H1 (cell line): ENCODE measurements at regions not wholly inside any gene's neighbourhood (a gene's known extent, or its start where the extent isn't known, plus 50 kb on each side); places are given as distances from the start of the nearest gene placed in this dataset.

ENCODE experiments used
- CTCF ChIA-PET: fragments of 300-600 bp; sonication (Branson Sonifier 250); formaldehyde crosslinking; loops from one replicate; lab custom pipeline; 2021; ENCODE audit not compliant: partially characterized antibody; lab: Charles Lee
- POLR2A ChIA-PET: fragments of 300-600 bp; sonication (Branson Sonifier 250); formaldehyde crosslinking; loops from one replicate; lab custom pipeline; 2021; ENCODE audit warnings: inconsistent platforms; ENCODE audit not compliant: partially characterized antibody; lab: Charles Lee
- DNase-seq, 2 experiments: peaks; one replicate each; pipeline versions ENCODE4 v3.0.0 to v3.0.0-alpha.2; 2010 to 2022; ENCODE audit warnings: low spot score in 2 of 2, low read depth in 1 of 2, mixed read lengths in 1 of 2
- FAIRE-seq: peaks from 2 replicates; lab custom pipeline; 2011; peaks lifted over from hg19 to GRCh38; lab: Jason Lieb, UNC
- H2AFZ ChIP-seq: 2 replicates; pipeline ENCODE4 v1.8.1; 2012; ENCODE audit warnings: low read length, inconsistent platforms
- H2AK5ac ChIP-seq: 2 replicates; pipeline ENCODE4 v1.6.1; 2013; ENCODE audit warnings: low read depth, low read length
- H2BK120ac ChIP-seq: replicated peaks from 2 replicates; pipeline ENCODE3; 2013; ENCODE audit warnings: low read depth, low read length, inconsistent platforms
- H2BK12ac ChIP-seq: 2 replicates; pipeline ENCODE4 v1.6.1; 2013; ENCODE audit warnings: low read depth, low read length
- H2BK15ac ChIP-seq: 2 replicates; pipeline ENCODE4 v1.6.1; 2013; ENCODE audit warnings: low read length
- H2BK20ac ChIP-seq: 2 replicates; pipeline ENCODE4 v1.6.1; 2013; ENCODE audit warnings: low read length
- H2BK5ac ChIP-seq: 2 replicates; pipeline ENCODE4 v1.6.1; 2013; ENCODE audit warnings: low read depth, low read length
- H3K14ac ChIP-seq: 2 replicates; pipeline ENCODE4 v1.6.1; 2013; ENCODE audit warnings: inconsistent platforms; ENCODE audit not compliant: insufficient read length
- H3K18ac ChIP-seq: 2 replicates; pipeline ENCODE4 v1.6.1; 2013; ENCODE audit warnings: low read length; ENCODE audit errors: extremely low read depth
- H3K23ac ChIP-seq: 2 replicates; pipeline ENCODE4 v1.6.1; 2013; ENCODE audit warnings: inconsistent platforms; ENCODE audit not compliant: insufficient read length
- H3K23me2 ChIP-seq: 2 replicates; pipeline ENCODE4 v1.6.1; 2013; ENCODE audit warnings: low read depth, low read length
- H3K27ac ChIP-seq: 2 replicates; pipeline ENCODE4 v1.6.1; 2011; ENCODE audit warnings: low read depth, low read length, inconsistent platforms
- H3K27me3 ChIP-seq, 4 experiments: replicated peaks in 1 of 4; 1 replicate in 1 of 4; 2 replicates in 3 of 4; pipeline versions ENCODE4 v1.6.1 to v1.8.1; 2011 to 2013; ENCODE audit warnings: low read length in 3 of 4, mild to moderate bottlenecking in 3 of 4, inconsistent platforms in 2 of 4, mixed read lengths in 2 of 4, moderate library complexity in 1 of 4; ENCODE audit not compliant: control insufficient read depth in 3 of 4, insufficient read depth in 3 of 4; ENCODE audit errors: extremely low read depth in 1 of 4
- H3K36me3 ChIP-seq, 4 experiments: 2 replicates each; pipeline versions ENCODE4 v1.6.1 to v1.8.1; 2011 to 2013; ENCODE audit warnings: mild to moderate bottlenecking in 4 of 4, low read length in 3 of 4, moderate library complexity in 2 of 4, control low read depth in 1 of 4, inconsistent platforms in 1 of 4; ENCODE audit not compliant: insufficient read depth in 4 of 4, control insufficient read depth in 2 of 4
- H3K4ac ChIP-seq: replicated peaks from 2 replicates; pipeline ENCODE3; 2013; ENCODE audit warnings: low read length, low read depth, mixed read lengths, inconsistent platforms; ENCODE audit not compliant: insufficient read length
- H3K4me1 ChIP-seq, 4 experiments: replicated peaks in 1 of 4; 1 replicate in 1 of 4; 2 replicates in 3 of 4; pipeline versions ENCODE4 v1.6.1 to v1.8.1; 2011 to 2013; ENCODE audit warnings: low read length in 3 of 4, inconsistent platforms in 2 of 4, mixed read lengths in 1 of 4; ENCODE audit not compliant: insufficient read depth in 4 of 4, control insufficient read depth in 3 of 4
- H3K4me2 ChIP-seq, 2 experiments: 2 replicates each; pipeline versions ENCODE4 v1.6.1 to v1.8.1; 2011 to 2013; ENCODE audit warnings: low read depth in 2 of 2, low read length in 2 of 2, control low read depth in 1 of 2, inconsistent platforms in 1 of 2, mild to moderate bottlenecking in 1 of 2; ENCODE audit not compliant: insufficient read depth in 1 of 2
- H3K4me3 ChIP-seq, 4 experiments: fragments of 200-600, 300-600 bp in 1 of 4; sonication (generic), shearing (Covaris generic), sonication (Bioruptor Twin) in 1 of 4; 2 replicates each; pipeline versions ENCODE4 v1.5.1 to v1.8.1; 2011 to 2016; ENCODE audit warnings: low read length in 4 of 4, low read depth in 3 of 4, control low read depth in 2 of 4, inconsistent platforms in 2 of 4, mild to moderate bottlenecking in 2 of 4, mixed read lengths in 1 of 4, moderate library complexity in 1 of 4; ENCODE audit not compliant: insufficient read depth in 2 of 4; ENCODE audit errors: extremely low read depth in 1 of 4
- H3K56ac ChIP-seq: replicated peaks from 2 replicates; pipeline ENCODE3; 2013; ENCODE audit warnings: low read depth, mild to moderate bottlenecking, mixed read lengths, low read length, inconsistent platforms; ENCODE audit not compliant: insufficient read length
- H3K79me1 ChIP-seq: 2 replicates; pipeline ENCODE4 v1.6.1; 2013; ENCODE audit warnings: low read depth, low read length, control low read depth
- H3K79me2 ChIP-seq, 2 experiments: 2 replicates each; pipeline versions ENCODE4 v1.6.1 to v1.8.1; 2012 to 2013; ENCODE audit warnings: low read length in 2 of 2, mild to moderate bottlenecking in 2 of 2, inconsistent platforms in 1 of 2; ENCODE audit not compliant: insufficient read depth in 2 of 2, control insufficient read depth in 1 of 2
- H3K9ac ChIP-seq, 4 experiments: replicated peaks in 1 of 4; 1 replicate in 1 of 4; 2 replicates in 3 of 4; pipeline versions ENCODE4 v1.6.1 to v1.8.1; 2011 to 2013; ENCODE audit warnings: low read depth in 3 of 4, low read length in 3 of 4, control low read depth in 2 of 4, mild to moderate bottlenecking in 2 of 4, moderate library complexity in 2 of 4, inconsistent platforms in 1 of 4; ENCODE audit errors: extremely low read depth in 1 of 4
- H3K9me3 ChIP-seq, 2 experiments: 2 replicates each; pipeline versions ENCODE4 v1.6.1 to v1.8.1; 2012 to 2013; ENCODE audit warnings: mild to moderate bottlenecking in 2 of 2, moderate library complexity in 2 of 2, control low read depth in 1 of 2, inconsistent platforms in 1 of 2, low read depth in 1 of 2, low read length in 1 of 2, mixed read lengths in 1 of 2; ENCODE audit not compliant: insufficient read depth in 2 of 2
- H4K20me1 ChIP-seq, 2 experiments: replicated peaks in 1 of 2; 2 replicates each; pipeline versions ENCODE3 to v1.8.1; 2011 to 2013; ENCODE audit warnings: inconsistent platforms in 2 of 2, low read length in 2 of 2, mild to moderate bottlenecking in 1 of 2; ENCODE audit not compliant: insufficient read depth in 2 of 2, control insufficient read depth in 1 of 2
- H4K5ac ChIP-seq: 2 replicates; pipeline ENCODE4 v1.6.1; 2013; ENCODE audit warnings: low read length, low read depth, mixed read lengths, inconsistent platforms; ENCODE audit not compliant: insufficient read length
- H4K8ac ChIP-seq: 2 replicates; pipeline ENCODE4 v1.8.0; 2013; ENCODE audit warnings: mild to moderate bottlenecking, moderate library complexity, low read length, inconsistent platforms; ENCODE audit not compliant: insufficient read depth; ENCODE audit errors: extremely low read depth
- H4K91ac ChIP-seq: replicated peaks from 2 replicates; pipeline ENCODE3; 2013; ENCODE audit warnings: low read length, mixed read lengths, inconsistent platforms; ENCODE audit not compliant: insufficient read length
- ASH2L ChIP-seq: fragments of 200-600, 300-600 bp; sonication (generic); IDR thresholded peaks from one replicate; pipeline ENCODE4 v1.7.1; 2017; ENCODE audit warnings: low read length
- ATF3 ChIP-seq: IDR thresholded peaks from 2 replicates; pipeline ENCODE4 v1.6.1; 2011; ENCODE audit warnings: low read depth, mild to moderate bottlenecking, low read length; ENCODE audit not compliant: insufficient read depth
- BCL11A ChIP-seq, 2 experiments: IDR thresholded peaks; one replicate each; pipeline ENCODE4 v1.6.1; 2011; ENCODE audit warnings: low read depth in 2 of 2, low read length in 2 of 2, mild to moderate bottlenecking in 2 of 2
- BRCA1 ChIP-seq: IDR thresholded peaks from 2 replicates; pipeline ENCODE4 v1.6.1; 2012; ENCODE audit warnings: low read depth, low read length, improper control_type of control experiment
- CREB1 ChIP-seq: IDR thresholded peaks from 2 replicates; pipeline ENCODE4 v1.6.1; 2012; ENCODE audit warnings: inconsistent platforms
- GTF2F1 ChIP-seq: IDR thresholded peaks from 2 replicates; pipeline ENCODE4 v1.6.1; 2012; ENCODE audit warnings: low read depth, low read length, improper control_type of control experiment, borderline replicate concordance
- HDAC6 ChIP-seq: IDR thresholded peaks from one replicate; pipeline ENCODE4 v1.7.1; 2012; ENCODE audit warnings: low read depth, mild to moderate bottlenecking, inconsistent platforms, low read length, moderate library complexity
- JUND ChIP-seq: IDR thresholded peaks from 2 replicates; pipeline ENCODE4 v1.6.1; 2011; ENCODE audit warnings: mild to moderate bottlenecking, improper control_type of control experiment, low read length
- SIN3A ChIP-seq, 2 experiments: IDR thresholded peaks in 1 of 2; conservative IDR thresholded peaks in 1 of 2; 2 replicates each; pipeline ENCODE4 v1.6.1; 2011 to 2012; ENCODE audit warnings: low read length in 2 of 2, improper control_type of control experiment in 1 of 2, low read depth in 1 of 2, mild to moderate bottlenecking in 1 of 2
- SIX5 ChIP-seq: IDR thresholded peaks from 2 replicates; pipeline ENCODE4 v1.6.1; 2011; ENCODE audit warnings: mild to moderate bottlenecking, low read depth, low read length
- TBP ChIP-seq: IDR thresholded peaks from 2 replicates; pipeline ENCODE4 v1.6.1; 2011; ENCODE audit warnings: low read depth, low read length, improper control_type of control experiment
- YY1 ChIP-seq: IDR thresholded peaks from 2 replicates; pipeline ENCODE4 v1.6.1; 2011; ENCODE audit warnings: low read depth, mild to moderate bottlenecking, low read length
- ZNF274 ChIP-seq: IDR thresholded peaks from 2 replicates; pipeline ENCODE4 v1.7.0; 2012; ENCODE audit warnings: low read length, borderline replicate concordance; ENCODE audit errors: extremely low read depth
- WGBS, 2 experiments: shearing (Covaris generic) in 1 of 2; methylation state at CpG; one replicate each; pipeline versions ENCODE4 v1.1.6 to v1.1.7; 2013 to 2015; ENCODE audit warnings: low lambda C conversion rate in 2 of 2, mixed read lengths in 2 of 2, inconsistent platforms in 1 of 2, low coverage in 1 of 2, missing lambda C conversion rate in 1 of 2; ENCODE audit not compliant: insufficient replicate concordance in 2 of 2, insufficient coverage in 1 of 2, insufficient read length in 1 of 2; ENCODE audit errors: extremely low coverage in 1 of 2, missing lambda C conversion rate in 1 of 2; 5-methylcytosine and 5-hydroxymethylcytosine counted together

- Histone ChIP-seq H3K18ac (no peak overlapping the region), H2BK5ac (no peak overlapping the region), H3K79me1 (no peaks in the 10 kb centered on the region), H3K79me2 (no peaks in the 10 kb centered on the region), H2BK15ac (no peak overlapping the region), H4K20me1 (no peaks in the 10 kb centered on the region), H4K8ac (no peak overlapping the region), H2AFZ (no peak overlapping the region), H3K4ac (no peak overlapping the region), H2BK20ac (no peak overlapping the region), H3K56ac (no peak overlapping the region), H3K9me3 (no peaks in the 10 kb centered on the region), H2BK12ac (no peak overlapping the region), H3K23me2 (no peaks in the 10 kb centered on the region), H3K4me2 (no peak overlapping the region), H3K36me3 (no peaks in the 10 kb centered on the region), H3K14ac (no peak overlapping the region), H2AK5ac (no peak overlapping the region), H4K91ac (no peak overlapping the region), H3K4me3 (no peak overlapping the region), H4K5ac (no peak overlapping the region), H3K4me1 (no peaks in the 10 kb centered on the region), H3K27me3 (no peaks in the 10 kb centered on the region), H3K9ac (no peak overlapping the region), H2BK120ac (no peak overlapping the region), H3K27ac (no peak overlapping the region), H3K23ac (no peak overlapping the region)
- ChIA-PET POLR2A (no interaction called here), CTCF (no interaction called here)
- FAIRE-seq (no peak), DNase-seq (no peak)
- WGBS, 2 experiments: 90 to 100% methylated on average over 2 to 6 of the region's 6 CpGs
- TF ChIP-seq ATF3 (no peak), SIN3A (conservative IDR thresholded peaks at IDR 0.05 in 1 of 2, IDR thresholded peaks at IDR 0.05 in 1 of 2; ENCODE audit: low read depth in 1 of 2, low read length in 2 of 2) (no peak), SIX5 (no peak), GTF2F1 (no peak), CREB1 (no peak), BRCA1 (no peak), HDAC6 (no peak), BCL11A (IDR thresholded peaks at IDR 0.05; ENCODE audit: low read depth in 2 of 2, low read length in 2 of 2) (no peak), ZNF274 (no peak), YY1 (no peak), TBP (no peak), JUND (no peak), ASH2L (no peak)
These were observed 87.4 kb upstream of the PTPRM start for GRCh38 chr18:7479756-7480155.
